Right lobe of liver (tissue), 6 donors: ENCODE measurements at regions not wholly inside any gene's neighbourhood (a gene's known extent, or its start where the extent isn't known, plus 50 kb on each side); places are given as distances from the start of the nearest gene placed in this dataset.

ENCODE experiments used
- ATAC-seq, 4 donors: fragments of 200-7000 bp; cut with Tn5 transposase; one replicate each; pipeline ENCODE4 v1.9.1; 2020; ENCODE audit warnings: mild to moderate bottlenecking in 4 of 4, moderate library complexity in 4 of 4
- DNase-seq, 3 donors: peaks; one replicate each; pipeline ENCODE4 v3.0.0-alpha.2; 2020
- H3K27ac ChIP-seq, 3 donors: fragments of 200-600 bp; one replicate each; pipeline ENCODE4 v1.8.0; 2022
- H3K27me3 ChIP-seq, 2 donors: fragments of 200-600 bp; one replicate each; pipeline ENCODE4 v1.8.0; 2022
- H3K36me3 ChIP-seq, 4 donors: fragments of 200-600 bp; sonication (generic) in 1 of 4; one replicate each; pipeline versions ENCODE4 v1.5.1 to v1.8.0; 2017 to 2022; ENCODE audit warnings: control low read depth in 1 of 4
- H3K4me1 ChIP-seq, 4 donors: fragments of 200-600 bp; sonication (generic) in 1 of 4; one replicate each; pipeline versions ENCODE4 v1.5.1 to v1.8.0; 2017 to 2022; ENCODE audit warnings: control low read depth in 1 of 4
- H3K4me3 ChIP-seq, 3 donors: fragments of 200-600 bp; one replicate each; pipeline ENCODE4 v1.8.0; 2022
- H3K9me3 ChIP-seq, 4 donors: fragments of 200-600 bp; sonication (generic) in 1 of 4; one replicate each; pipeline versions ENCODE4 v1.5.1 to v1.8.0; 2017 to 2022; ENCODE audit warnings: control low read depth in 1 of 4
- CTCF ChIP-seq, 4 donors: fragments of 200-600 bp in 3 of 4; fragments of 450-650 bp in 1 of 4; IDR thresholded peaks; one replicate each; pipeline versions ENCODE4 v1.5.1 to v1.8.0; 2016 to 2022; ENCODE audit warnings: antibody characterized with exemption in 4 of 4, mild to moderate bottlenecking in 2 of 4
- POLR2A ChIP-seq: fragments of 450-650 bp; IDR thresholded peaks from one replicate; pipeline ENCODE4 v1.6.1; 2017; ENCODE audit warnings: antibody characterized with exemption, mild to moderate bottlenecking
- WGBS: methylation state at CpG from one replicate; pipeline ENCODE4 v1.1.6; 2018; ENCODE audit warnings: low coverage, low lambda C conversion rate; ENCODE audit not compliant: insufficient coverage; ENCODE audit errors: missing lambda C conversion rate; 5-methylcytosine and 5-hydroxymethylcytosine counted together
- intact Hi-C, 2 donors: fragments of 100-400 bp; cut with DNase I; formaldehyde crosslinking; loops; one replicate each; pipeline versions ENCODE4 v1.11.2 to v1.14.1; 2022
- donor health status: DM: no; HTN: yes; CAD: no.
- donor health status: DM: no; HTN: no; CAD: no.
- donor health status: DM: no; HTN: no; CAD: no.
- donor health status: DM: no; HTN: yes; CAD: no.
- donor health status: DM: no; HTN: yes; CAD: no.

GRCh38 chr2:203814661-203815540 is 52.7 kb upstream of the CTLA4 start:
- peak; percentile 53 to 61 (median 61) for DNase-seq
- intact Hi-C loops: no loop called here
- H3K4me3 ChIP-seq: no peak overlapping the region
- ATAC-seq: peak; percentile 72 to 95 (median 82)
- H3K9me3 ChIP-seq: no peaks in the 10 kb centered on the region
- TF ChIP-seq CTCF (IDR thresholded peaks at IDR 0.05) (peak; percentile 80 to 92 (median 82)), POLR2A (no peak)
- no peaks in the 10 kb centered on the region for H3K27me3 ChIP-seq
- peaks cover 0 to 45% (median 7%) of the 10 kb centered on the region in 4 donors for H3K4me1 ChIP-seq
- H3K27ac ChIP-seq: peak overlapping the region in 1 of 3 donors; percentile 31
- 6% methylated on average over 9 of the region's 10 CpGs for WGBS
- no peaks in the 10 kb centered on the region for H3K36me3 ChIP-seq

- H3K9me3 ChIP-seq: no peaks in the 10 kb centered on the region
- ATAC-seq: no peak
- no peak for TF ChIP-seq POLR2A
- TF ChIP-seq CTCF (IDR thresholded peaks at IDR 0.05): no peak
- peaks cover 0 to 45% (median 7%) of the 10 kb centered on the region in 4 donors for H3K4me1 ChIP-seq
- H3K27me3 ChIP-seq: no peaks in the 10 kb centered on the region
- WGBS: 0% methylated on average over 2 of the region's 2 CpGs
- intact Hi-C loops: no loop called here
- H3K36me3 ChIP-seq: no peaks in the 10 kb centered on the region
- no peak for DNase-seq
- H3K27ac ChIP-seq: no peak overlapping the region
- H3K4me3 ChIP-seq: no peak overlapping the region
Observed at GRCh38 chr2:203815541-203815898, 52.1 kb upstream of the CTLA4 start.

GRCh38 chr2:203817147-203817546 is 50.4 kb upstream of the CTLA4 start:
- Histone ChIP-seq H3K27ac (no peak overlapping the region), H3K9me3 (no peaks in the 10 kb centered on the region), H3K27me3 (no peaks in the 10 kb centered on the region), H3K4me3 (no peak overlapping the region), H3K36me3 (no peaks in the 10 kb centered on the region), H3K4me1 (peaks cover 0 to 34% (median 5%) of the 10 kb centered on the region in 4 donors)
- WGBS: 30% methylated on average over 3 of the region's 5 CpGs
- intact Hi-C loops: no loop called here
- TF ChIP-seq POLR2A (no peak), CTCF (IDR thresholded peaks at IDR 0.05) (no peak)
- no peak for DNase-seq
- no peak for ATAC-seq
